GM12864 (cell line): ENCODE measurements at regions not wholly inside any gene's neighbourhood (a gene's known extent, or its start where the extent isn't known, plus 50 kb on each side); places are given as distances from the start of the nearest gene placed in this dataset.

ENCODE experiments used
- DNase-seq: peaks from one replicate; pipeline ENCODE4 v3.0.0-alpha.2; 2011; ENCODE audit warnings: low read depth
- H3K4me3 ChIP-seq: 2 replicates; pipeline ENCODE4 v1.5.1; 2011; ENCODE audit warnings: mild to moderate bottlenecking, low read depth, low read length, control low read depth
- CTCF ChIP-seq: IDR thresholded peaks from 2 replicates; pipeline ENCODE4 v1.5.1; 2011; ENCODE audit warnings: low read depth, mild to moderate bottlenecking, moderate library complexity, low read length, control low read depth, inconsistent platforms; ENCODE audit errors: missing control alignments

- no peak for DNase-seq
- H3K4me3 ChIP-seq: no peak overlapping the region
- no peak for TF ChIP-seq CTCF
These were observed 57.0 kb downstream of the SEC61G start for GRCh38 chr7:54701982-54702381.

- no peak for TF ChIP-seq CTCF
- H3K4me3 ChIP-seq: no peak overlapping the region
- no peak for DNase-seq
These were observed 59.3 kb downstream of the SEC61G start for GRCh38 chr7:54699715-54700114.

- H3K4me3 ChIP-seq: no peak overlapping the region
- no peak for TF ChIP-seq CTCF
- DNase-seq: no peak
These were observed 61.3 kb downstream of the SEC61G start for GRCh38 chr7:54697659-54698186.

GRCh38 chr7:54690892-54691291, 68.1 kb downstream of the SEC61G start:
- H3K4me3 ChIP-seq: no peak overlapping the region
- TF ChIP-seq CTCF: no peak
- no peak for DNase-seq

GRCh38 chr7:54690050-54690443, 69.0 kb downstream of the SEC61G start:
- no peak for TF ChIP-seq CTCF
- H3K4me3 ChIP-seq: no peak overlapping the region
- DNase-seq: no peak

- no peak for DNase-seq
- TF ChIP-seq CTCF: no peak
- no peak overlapping the region for H3K4me3 ChIP-seq
These were observed 69.5 kb downstream of the SEC61G start for GRCh38 chr7:54689394-54690049.
